Stimulated activated CD8-positive, alpha-beta memory T cell treated with anti-CD3 and anti-CD28 coated beads, Interleukin-4, amount 100 ng/mL, for 4 hours (primary cell): ENCODE measurements at regions not wholly inside any gene's neighbourhood (a gene's known extent, or its start where the extent isn't known, plus 50 kb on each side); places are given as distances from the start of the nearest gene placed in this dataset.
"Not testable (repeated sequence)": the region's sequence is repeated elsewhere in the genome, so short reads cannot be mapped to it uniquely, and the experiment has no call there.

Experiments
- DNase-seq, 2 donors: peaks; one replicate each; pipeline ENCODE4 v3.0.0-alpha.2; 2020; ENCODE audit warnings: low read depth in 2 of 2, low spot score in 1 of 2

GRCh38 chr6:133047065-133047665 lies 194.0 kb upstream of the EYA4 start:
- DNase-seq = no peak

GRCh38 chr6:133047706-133048105 lies 193.5 kb upstream of the EYA4 start:
- DNase-seq = no peak

GRCh38 chr6:133051240-133051639 lies 189.9 kb upstream of the EYA4 start:
- DNase-seq = no peak

- no peak for DNase-seq
Measured at GRCh38 chr6:133052465-133052864, 188.7 kb upstream of the EYA4 start.

- DNase-seq = no peak
Measured at GRCh38 chr6:133055441-133055966, 185.7 kb upstream of the EYA4 start.

- DNase-seq = no peak
Measured at GRCh38 chr6:133057352-133057751, 183.8 kb upstream of the EYA4 start.

GRCh38 chr6:133062077-133062476 lies 179.1 kb upstream of the EYA4 start:
- DNase-seq = no peak

GRCh38 chr6:133062696-133063306 lies 178.4 kb upstream of the EYA4 start:
- no peak for DNase-seq

- no peak for DNase-seq
Measured at GRCh38 chr6:133067960-133068359, 173.2 kb upstream of the EYA4 start.

- no peak for DNase-seq
Measured at GRCh38 chr6:133070410-133071043, 170.6 kb upstream of the EYA4 start.

GRCh38 chr6:133079901-133080300 lies 161.3 kb upstream of the EYA4 start:
- no peak for DNase-seq

- no peak for DNase-seq
Measured at GRCh38 chr6:133083248-133083967, 157.7 kb upstream of the EYA4 start.

- DNase-seq = no peak
Measured at GRCh38 chr6:133085471-133085870, 155.7 kb upstream of the EYA4 start.

GRCh38 chr6:133085896-133086295 lies 155.3 kb upstream of the EYA4 start:
- no peak for DNase-seq

- no peak for DNase-seq
Measured at GRCh38 chr6:133088931-133089695, 152.0 kb upstream of the EYA4 start.

- DNase-seq = no peak
Measured at GRCh38 chr6:133092199-133092598, 149.0 kb upstream of the EYA4 start.

- DNase-seq = no peak
Measured at GRCh38 chr6:133092771-133093170, 148.4 kb upstream of the EYA4 start.

- DNase-seq = not testable (repeated sequence)
Measured at GRCh38 chr6:133093211-133093610, 147.9 kb upstream of the EYA4 start.

GRCh38 chr6:133093956-133094355 lies 147.2 kb upstream of the EYA4 start:
- DNase-seq = no peak

- no peak for DNase-seq
Measured at GRCh38 chr6:133097208-133097607, 143.9 kb upstream of the EYA4 start.

GRCh38 chr6:133099573-133099972 lies 141.6 kb upstream of the EYA4 start:
- DNase-seq = no peak
